HL-60 (cell line): ENCODE measurements at regions not wholly inside any gene's neighbourhood (a gene's known extent, or its start where the extent isn't known, plus 50 kb on each side); places are given as distances from the start of the nearest gene placed in this dataset.

Experiments used
- CTCF ChIP-seq: IDR thresholded peaks from one replicate; pipeline ENCODE4 v1.5.1; 2011; ENCODE audit warnings: low read length, control low read depth, inconsistent platforms; ENCODE audit not compliant: insufficient read depth
- GABPA ChIP-seq: IDR thresholded peaks from 2 replicates; pipeline ENCODE4 v1.6.1; 2012; ENCODE audit warnings: low read depth
- POLR2AphosphoS5 ChIP-seq: IDR thresholded peaks from 2 replicates; pipeline ENCODE4 v1.6.1; 2012; ENCODE audit warnings: low read depth
- REST ChIP-seq: IDR thresholded peaks from 2 replicates; pipeline ENCODE4 v1.6.1; 2012; ENCODE audit warnings: low read depth; ENCODE audit not compliant: insufficient replicate concordance
- SPI1 ChIP-seq: IDR thresholded peaks from 2 replicates; pipeline ENCODE4 v1.6.1; 2012; ENCODE audit warnings: low read depth, mild to moderate bottlenecking, borderline replicate concordance

- TF ChIP-seq CTCF (no peak), REST (no peak), POLR2AphosphoS5 (no peak), SPI1 (no peak), GABPA (no peak)
These were observed 366.6 kb downstream of the GBE1 start for GRCh38 chr3:81394651-81395524.
